ENCODE measurements at regions not wholly inside any gene's neighbourhood (a gene's known extent, or its start where the extent isn't known, plus 50 kb on each side); places are given as distances from the start of the nearest gene placed in this dataset.

DNA sequence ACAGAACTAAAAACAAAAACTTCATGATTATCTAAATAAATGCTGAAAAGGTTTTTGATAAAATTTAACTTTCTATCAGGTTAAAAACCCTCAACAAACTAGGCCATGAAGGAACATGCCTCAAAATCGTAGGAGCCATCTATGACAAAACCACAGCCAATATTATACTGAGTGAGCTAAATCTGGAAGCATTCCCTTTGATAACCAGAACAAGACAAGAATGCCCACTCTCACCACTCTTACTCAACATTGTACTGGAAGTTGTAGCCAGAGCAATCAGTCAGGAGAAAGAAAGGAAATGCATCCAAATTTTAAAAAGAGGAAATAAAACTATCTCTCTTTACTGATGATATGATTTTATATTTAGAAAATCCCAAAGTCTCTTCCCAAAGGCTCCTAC lies 228.7 kb downstream of the CHRM2 start:
- Mint-ChIP-seq H3K9me3 (ENCODE audit: unreplicated experiment) (no peaks in the 10 kb centered on the region), H3K4me3 (ENCODE audit: unreplicated experiment) (no peak overlapping the region), H3K36me3 (ENCODE audit: insufficient read depth, unreplicated experiment) (no peaks in the 10 kb centered on the region), H3K27me3 (ENCODE audit: insufficient read depth, unreplicated experiment) (peaks cover 4% of the 10 kb centered on the region), H3K27ac (ENCODE audit: unreplicated experiment) (no peak overlapping the region), H3K4me1 (ENCODE audit: low read depth, unreplicated experiment) (no peaks in the 10 kb centered on the region)
- no peak for TF ChIP-seq CTCF (IDR thresholded peaks at IDR 0.05; ENCODE audit: insufficient read depth in 1 of 2, low read depth in 1 of 2, low read length in 1 of 2, severe bottlenecking in 1 of 2, unreplicated experiment in 1 of 2)
- H3K4me1 ChIP-seq, result no peaks in the 10 kb centered on the region
- CTCF ChIA-PET, result no interaction called here
- no peak overlapping the region for H3K4me3 ChIP-seq (ENCODE audit: low read depth, low read length)
- POLR2A ChIA-PET, result no interaction called here
- H3K36me3 ChIP-seq (ENCODE audit: control insufficient read depth, insufficient read depth, low read length), result no peaks in the 10 kb centered on the region
- intact Hi-C loops (cut with micrococcal nuclease; ENCODE audit: unreplicated experiment), result no loop called here
- DNase-seq, result no peak
- H3K9me3 ChIP-seq, result no peaks in the 10 kb centered on the region
- no TSS peak for BruUV-seq (replicated peaks)
- no peaks in the 10 kb centered on the region for H3K27me3 ChIP-seq (replicated peaks; ENCODE audit: control insufficient read depth, insufficient read depth, low read length)

GRCh38 chr7:137096607-137097006 lies 228.2 kb downstream of the CHRM2 start:
- intact Hi-C loops (cut with micrococcal nuclease; ENCODE audit: unreplicated experiment), result no loop called here
- Mint-ChIP-seq H3K27ac (ENCODE audit: unreplicated experiment) (no peak overlapping the region), H3K9me3 (ENCODE audit: unreplicated experiment) (no peaks in the 10 kb centered on the region), H3K4me3 (ENCODE audit: unreplicated experiment) (no peak overlapping the region), H3K4me1 (ENCODE audit: low read depth, unreplicated experiment) (no peaks in the 10 kb centered on the region), H3K27me3 (ENCODE audit: insufficient read depth, unreplicated experiment) (peaks cover 4% of the 10 kb centered on the region), H3K36me3 (ENCODE audit: insufficient read depth, unreplicated experiment) (no peaks in the 10 kb centered on the region)
- no peak for DNase-seq
- Histone ChIP-seq H3K4me1 (no peaks in the 10 kb centered on the region), H3K9me3 (no peaks in the 10 kb centered on the region), H3K4me3 (ENCODE audit: low read depth, low read length) (no peak overlapping the region), H3K27me3 (replicated peaks; ENCODE audit: control insufficient read depth, insufficient read depth, low read length) (no peaks in the 10 kb centered on the region), H3K36me3 (ENCODE audit: control insufficient read depth, insufficient read depth, low read length) (no peaks in the 10 kb centered on the region)
- ChIA-PET POLR2A (no interaction called here), CTCF (no interaction called here)
- no peak for TF ChIP-seq CTCF (IDR thresholded peaks at IDR 0.05; ENCODE audit: insufficient read depth in 1 of 2, low read depth in 1 of 2, low read length in 1 of 2, severe bottlenecking in 1 of 2, unreplicated experiment in 1 of 2)
- no TSS peak for BruUV-seq (replicated peaks)

- ChIA-PET CTCF (no interaction called here), POLR2A (no interaction called here)
- no peaks in the 10 kb centered on the region for H3K9me3 ChIP-seq
- no TSS peak for BruUV-seq (replicated peaks)
- Mint-ChIP-seq H3K27ac (ENCODE audit: unreplicated experiment) (no peak overlapping the region), H3K4me3 (ENCODE audit: unreplicated experiment) (no peak overlapping the region), H3K27me3 (ENCODE audit: insufficient read depth, unreplicated experiment) (peaks cover 6% of the 10 kb centered on the region), H3K4me1 (ENCODE audit: low read depth, unreplicated experiment) (no peaks in the 10 kb centered on the region), H3K36me3 (ENCODE audit: insufficient read depth, unreplicated experiment) (no peaks in the 10 kb centered on the region), H3K9me3 (ENCODE audit: unreplicated experiment) (no peaks in the 10 kb centered on the region)
- TF ChIP-seq CTCF (IDR thresholded peaks at IDR 0.05; ENCODE audit: insufficient read depth in 1 of 2, low read depth in 1 of 2, low read length in 1 of 2, severe bottlenecking in 1 of 2, unreplicated experiment in 1 of 2), result no peak
- no peak overlapping the region for H3K4me3 ChIP-seq (ENCODE audit: low read depth, low read length)
- intact Hi-C loops (cut with micrococcal nuclease; ENCODE audit: unreplicated experiment), result loop anchor here (5.0 kb wide), 1 partner anchor 686 kb away; no protein-coding TSS in a partner anchor
- no peaks in the 10 kb centered on the region for H3K4me1 ChIP-seq
- H3K36me3 ChIP-seq (ENCODE audit: control insufficient read depth, insufficient read depth, low read length), result no peaks in the 10 kb centered on the region
- no peaks in the 10 kb centered on the region for H3K27me3 ChIP-seq (replicated peaks; ENCODE audit: control insufficient read depth, insufficient read depth, low read length)
- no peak for DNase-seq
Observed at GRCh38 chr7:137093198-137093597, 224.7 kb downstream of the CHRM2 start.
